Keratinocyte (primary cell): ENCODE measurements at regions not wholly inside any gene's neighbourhood (a gene's known extent, or its start where the extent isn't known, plus 50 kb on each side); places are given as distances from the start of the nearest gene placed in this dataset.
A peak's percentile ranks its signal among the peaks of the same experiment; 100 is the strongest.

ENCODE experiments used
- DNase-seq: peaks from one replicate; pipeline ENCODE4 v3.0.0-alpha.2; 2011; ENCODE audit warnings: low read depth, missing footprints, low spot score
- FAIRE-seq: peaks from 2 replicates; lab custom pipeline; 2011; peaks lifted over from hg19 to GRCh38; lab: Jason Lieb, UNC
- H2AFZ ChIP-seq: 2 replicates; pipeline ENCODE4 v1.6.0; 2012; ENCODE audit warnings: low read length, control low read depth, inconsistent platforms; ENCODE audit not compliant: control insufficient read depth
- H3K27ac ChIP-seq: 2 replicates; pipeline ENCODE4 v1.5.1; 2011; ENCODE audit warnings: low read length; ENCODE audit not compliant: control insufficient read depth, insufficient read depth
- H3K27me3 ChIP-seq: 3 replicates; pipeline ENCODE4 v1.6.0; 2011; ENCODE audit warnings: low read length; ENCODE audit not compliant: control insufficient read depth, insufficient read depth; ENCODE audit errors: extremely low read depth
- H3K36me3 ChIP-seq, 2 experiments: 2 replicates in 1 of 2; 3 replicates in 1 of 2; pipeline ENCODE4 v1.5.1; 2011; ENCODE audit warnings: low read length in 2 of 2, mild to moderate bottlenecking in 1 of 2; ENCODE audit not compliant: control insufficient read depth in 2 of 2, insufficient read depth in 2 of 2; ENCODE audit errors: extremely low read depth in 1 of 2
- H3K4me1 ChIP-seq: 3 replicates; pipeline ENCODE4 v1.5.1; 2011; ENCODE audit warnings: low read length; ENCODE audit not compliant: control insufficient read depth, insufficient read depth; ENCODE audit errors: extremely low read depth
- H3K4me2 ChIP-seq: 3 replicates; pipeline ENCODE4 v1.6.0; 2011; ENCODE audit warnings: low read depth, low read length; ENCODE audit not compliant: control insufficient read depth, insufficient read depth; ENCODE audit errors: extremely low read depth
- H3K4me3 ChIP-seq, 3 experiments: fragments of 200-600 bp in 1 of 3; sonication (generic) in 1 of 3; 2 replicates in 2 of 3; 3 replicates in 1 of 3; pipeline ENCODE4 v1.5.1; 2011 to 2016; ENCODE audit warnings: low read length in 3 of 3, mild to moderate bottlenecking in 3 of 3, control low read depth in 2 of 3, inconsistent platforms in 1 of 3, low read depth in 1 of 3, mixed read lengths in 1 of 3, mixed run types in 1 of 3, moderate library complexity in 1 of 3; ENCODE audit not compliant: control insufficient read depth in 2 of 3, insufficient read depth in 2 of 3; ENCODE audit errors: extremely low read depth in 1 of 3
- H3K79me2 ChIP-seq: 2 replicates; pipeline ENCODE4 v1.6.0; 2012; ENCODE audit warnings: low read length; ENCODE audit not compliant: control insufficient read depth, insufficient read depth
- H3K9ac ChIP-seq: 3 replicates; pipeline ENCODE4 v1.6.0; 2011; ENCODE audit warnings: low read length; ENCODE audit not compliant: control insufficient read depth, insufficient read depth; ENCODE audit errors: extremely low read depth
- H3K9me1 ChIP-seq: 3 replicates; pipeline ENCODE4 v1.6.0; 2011; ENCODE audit warnings: low read length; ENCODE audit not compliant: control insufficient read depth, insufficient read depth; ENCODE audit errors: extremely low read depth
- H3K9me3 ChIP-seq: 2 replicates; pipeline ENCODE4 v1.5.1; 2012; ENCODE audit warnings: low read depth, low read length; ENCODE audit not compliant: control insufficient read depth
- H4K20me1 ChIP-seq: 3 replicates; pipeline ENCODE4 v1.6.0; 2011; ENCODE audit warnings: low read length; ENCODE audit not compliant: control insufficient read depth, insufficient read depth; ENCODE audit errors: extremely low read depth
- CTCF ChIP-seq, 3 experiments: IDR thresholded peaks in 1 of 3; conservative IDR thresholded peaks in 1 of 3; optimal IDR thresholded peaks in 1 of 3; 2 replicates in 2 of 3; 3 replicates in 1 of 3; pipeline versions ENCODE3 to v1.5.1; 2011; ENCODE audit warnings: low read length in 3 of 3, mild to moderate bottlenecking in 3 of 3, moderate library complexity in 2 of 3, control low read depth in 1 of 3, inconsistent platforms in 1 of 3; ENCODE audit not compliant: insufficient read depth in 2 of 3; ENCODE audit errors: extremely low read depth in 1 of 3
- EZH2 ChIP-seq: IDR thresholded peaks from one replicate; pipeline ENCODE4 v1.6.1; 2012; ENCODE audit warnings: inconsistent platforms, mild to moderate bottlenecking, low read length, moderate library complexity
- dilution Hi-C: fragments of 300-500 bp; cut with MboI; formaldehyde crosslinking; loops from one replicate; pipeline ENCODE4 v1.7.0; 2020; ENCODE audit warnings: low sequenced_read_pairs; ENCODE audit not compliant: extremely low pct_ligation_motif_present

GRCh38 chr1:88608139-88608943, 75.7 kb upstream of the PKN2 start:
- Histone ChIP-seq H3K79me2 (no peaks in the 10 kb centered on the region), H3K9ac (no peak overlapping the region), H3K4me2 (no peak overlapping the region), H3K9me1 (no peaks in the 10 kb centered on the region), H3K4me3 (no peak overlapping the region), H3K4me1 (peaks cover 3% of the 10 kb centered on the region), H3K27me3 (no peaks in the 10 kb centered on the region), H3K9me3 (no peaks in the 10 kb centered on the region), H4K20me1 (no peaks in the 10 kb centered on the region), H3K36me3 (no peaks in the 10 kb centered on the region), H3K27ac (no peak overlapping the region), H2AFZ (no peak overlapping the region)
- DNase-seq: no peak
- FAIRE-seq: peak; percentile 73
- no peak for TF ChIP-seq EZH2
- TF ChIP-seq CTCF (optimal IDR thresholded peaks at IDR 0.05 in 1 of 3, IDR thresholded peaks at IDR 0.05 in 1 of 3, conservative IDR thresholded peaks at IDR 0.05 in 1 of 3; ENCODE audit: extremely low read depth in 1 of 3, insufficient read depth in 2 of 3, low read length in 3 of 3): peak in 2 of 3 experiments; percentile 54 to 56
- dilution Hi-C loops: no loop called here

- Histone ChIP-seq H3K9me3 (no peaks in the 10 kb centered on the region), H3K27me3 (no peaks in the 10 kb centered on the region), H3K9me1 (no peaks in the 10 kb centered on the region), H3K9ac (no peak overlapping the region), H3K36me3 (no peaks in the 10 kb centered on the region), H3K27ac (no peak overlapping the region), H4K20me1 (no peaks in the 10 kb centered on the region), H3K4me2 (no peak overlapping the region), H2AFZ (no peak overlapping the region), H3K79me2 (no peaks in the 10 kb centered on the region), H3K4me1 (peaks cover 3% of the 10 kb centered on the region), H3K4me3 (no peak overlapping the region)
- FAIRE-seq: no peak
- dilution Hi-C loops: no loop called here
- TF ChIP-seq CTCF (optimal IDR thresholded peaks at IDR 0.05 in 1 of 3, IDR thresholded peaks at IDR 0.05 in 1 of 3, conservative IDR thresholded peaks at IDR 0.05 in 1 of 3; ENCODE audit: extremely low read depth in 1 of 3, insufficient read depth in 2 of 3, low read length in 3 of 3) (no peak), EZH2 (no peak)
- DNase-seq: no peak
Observed at GRCh38 chr1:88609051-88609450, 75.0 kb upstream of the PKN2 start.
